IMR-90 (cell line): ENCODE measurements at regions not wholly inside any gene's neighbourhood (a gene's known extent, or its start where the extent isn't known, plus 50 kb on each side); places are given as distances from the start of the nearest gene placed in this dataset.

Source experiments
- ATAC-seq: fragments of 200-7000 bp; cut with Tn5 transposase; 2 replicates; pipeline ENCODE4 v1.9.1; 2020; ENCODE audit warnings: low read depth, mild to moderate bottlenecking, moderate library complexity
- BruUV-seq: library from RNA; stranded (reverse); fragments of 400-500 nt; replicated peaks from 2 replicates; lab custom pipeline; 2021; lab: Mats Ljungman, UMichigan
- CTCF ChIA-PET: fragments of 300-600 bp; formaldehyde crosslinking; extraction: SDS; loops from one replicate; lab custom pipeline; 2021; ENCODE audit warnings: antibody characterized with exemption; lab: Yijun Ruan, JAX
- POLR2A ChIA-PET: fragments of 300-600 bp; sonication (Branson Sonifier 250); formaldehyde crosslinking; loops from one replicate; lab custom pipeline; 2022; ENCODE audit warnings: antibody characterized with exemption; ENCODE audit not compliant: unreplicated experiment; lab: Charles Lee
- DNase-seq: peaks from one replicate; pipeline ENCODE4 v3.0.0; 2013
- H2AFZ ChIP-seq: replicated peaks from 2 replicates; pipeline ENCODE3; 2013; ENCODE audit warnings: low read length, mild to moderate bottlenecking; ENCODE audit not compliant: poor library complexity
- H2AK5ac ChIP-seq: 2 replicates; pipeline ENCODE4 v1.6.1; 2013; ENCODE audit warnings: low read depth, low read length, inconsistent platforms
- H2AK9ac ChIP-seq: replicated peaks from 2 replicates; pipeline ENCODE3; 2013; ENCODE audit warnings: mild to moderate bottlenecking, low read depth, low read length, moderate library complexity; ENCODE audit not compliant: poor library complexity
- H2BK120ac ChIP-seq: 2 replicates; pipeline ENCODE4 v1.6.1; 2013; ENCODE audit warnings: low read depth, low read length, inconsistent platforms
- H2BK15ac ChIP-seq: 3 replicates; pipeline ENCODE4 v1.6.1; 2013; ENCODE audit warnings: low read depth, low read length, inconsistent platforms
- H2BK20ac ChIP-seq: 2 replicates; pipeline ENCODE4 v1.6.1; 2013; ENCODE audit warnings: low read depth, mild to moderate bottlenecking, inconsistent platforms, low read length, moderate library complexity
- H2BK5ac ChIP-seq: 2 replicates; pipeline ENCODE4 v1.6.1; 2013; ENCODE audit warnings: mild to moderate bottlenecking, low read depth, low read length, inconsistent platforms; ENCODE audit not compliant: poor library complexity, severe bottlenecking
- H3K14ac ChIP-seq: replicated peaks from 2 replicates; pipeline ENCODE4 v1.6.1; 2013; ENCODE audit warnings: low read depth, low read length, inconsistent platforms
- H3K18ac ChIP-seq: 2 replicates; pipeline ENCODE4 v1.6.1; 2013; ENCODE audit warnings: low read depth, low read length, control low read depth
- H3K23ac ChIP-seq: 2 replicates; pipeline ENCODE4 v1.6.1; 2013; ENCODE audit warnings: low read depth, low read length, inconsistent platforms
- H3K27ac ChIP-seq: 2 replicates; pipeline ENCODE4 v1.5.1; 2013; ENCODE audit warnings: mild to moderate bottlenecking, control low read depth, low read length; ENCODE audit not compliant: insufficient read depth
- H3K27me3 ChIP-seq: 2 replicates; pipeline ENCODE4 v1.6.1; 2013; ENCODE audit warnings: low read length; ENCODE audit not compliant: control insufficient read depth, insufficient read depth
- H3K36me3 ChIP-seq: 2 replicates; pipeline ENCODE4 v1.6.1; 2013; ENCODE audit warnings: low read length, mixed read lengths; ENCODE audit not compliant: control insufficient read depth, insufficient read depth
- H3K4ac ChIP-seq: 2 replicates; pipeline ENCODE4 v1.6.1; 2013; ENCODE audit warnings: low read depth, low read length, inconsistent platforms
- H3K4me1 ChIP-seq: 2 replicates; pipeline ENCODE4 v1.6.1; 2013; ENCODE audit warnings: low read length, mixed read lengths; ENCODE audit not compliant: control insufficient read depth, insufficient read depth
- H3K4me2 ChIP-seq: 2 replicates; pipeline ENCODE4 v1.6.1; 2013; ENCODE audit warnings: low read depth, mild to moderate bottlenecking, control low read depth, low read length, moderate library complexity
- H3K4me3 ChIP-seq: 2 replicates; pipeline ENCODE4 v1.5.1; 2013; ENCODE audit warnings: low read depth, mild to moderate bottlenecking, control low read depth, low read length, moderate library complexity; ENCODE audit not compliant: insufficient read depth
- H3K56ac ChIP-seq: 2 replicates; pipeline ENCODE4 v1.6.1; 2013; ENCODE audit warnings: low read length, inconsistent platforms; ENCODE audit not compliant: insufficient read depth; ENCODE audit errors: extremely low read depth
- H3K79me1 ChIP-seq, 2 experiments: 2 replicates each; pipeline ENCODE4 v1.6.1; 2013; ENCODE audit warnings: low read length in 2 of 2, inconsistent platforms in 1 of 2, low read depth in 1 of 2
- H3K9ac ChIP-seq: 2 replicates; pipeline ENCODE4 v1.6.1; 2013; ENCODE audit warnings: low read depth, low read length, control low read depth
- H3K9me1 ChIP-seq: 2 replicates; pipeline ENCODE4 v1.6.1; 2013; ENCODE audit warnings: low read length, inconsistent platforms; ENCODE audit not compliant: insufficient read depth
- H3K9me3 ChIP-seq: 2 replicates; pipeline ENCODE4 v1.6.1; 2013; ENCODE audit warnings: low read length; ENCODE audit not compliant: control insufficient read depth, insufficient read depth
- H4K20me1 ChIP-seq: 2 replicates; pipeline ENCODE4 v1.6.1; 2013; ENCODE audit warnings: low read length, inconsistent platforms; ENCODE audit not compliant: insufficient read depth
- H4K5ac ChIP-seq: 2 replicates; pipeline ENCODE4 v1.6.1; 2013; ENCODE audit warnings: mild to moderate bottlenecking, low read depth, low read length, control low read depth
- H4K8ac ChIP-seq, 2 experiments: 2 replicates each; pipeline ENCODE4 v1.6.1; 2013; ENCODE audit warnings: low read depth in 2 of 2, low read length in 2 of 2, control low read depth in 1 of 2, inconsistent platforms in 1 of 2
- H4K91ac ChIP-seq: 2 replicates; pipeline ENCODE4 v1.6.1; 2013; ENCODE audit warnings: low read depth, low read length, inconsistent platforms; ENCODE audit not compliant: insufficient read depth
- BHLHE40 ChIP-seq: fragments of 150-350 bp; IDR thresholded peaks from 2 replicates; pipeline ENCODE4 v1.6.1; 2016; ENCODE audit warnings: mild to moderate bottlenecking, low read depth, low read length
- CEBPB ChIP-seq: IDR thresholded peaks from 2 replicates; pipeline ENCODE4 v1.6.1; 2012; ENCODE audit warnings: low read depth, low read length, improper control_type of control experiment
- CHD1 ChIP-seq: IDR thresholded peaks from 2 replicates; pipeline ENCODE4 v1.6.1; 2012; ENCODE audit warnings: low read depth, low read length, improper control_type of control experiment
- CTCF ChIP-seq: conservative IDR thresholded peaks from 2 replicates; pipeline ENCODE4 v1.5.1; 2012; ENCODE audit warnings: mild to moderate bottlenecking, low read depth, low read length, improper control_type of control experiment
- ELK1 ChIP-seq: fragments of 150-350 bp; IDR thresholded peaks from 2 replicates; pipeline ENCODE4 v1.6.1; 2016; ENCODE audit warnings: low read depth, mild to moderate bottlenecking, low read length, moderate library complexity, borderline replicate concordance
- FOS ChIP-seq: fragments of 150-350 bp; IDR thresholded peaks from 2 replicates; pipeline ENCODE4 v1.6.1; 2016; ENCODE audit warnings: low read depth, low read length
- MAFK ChIP-seq: IDR thresholded peaks from 2 replicates; pipeline ENCODE4 v1.6.1; 2012; ENCODE audit warnings: low read depth, low read length, improper control_type of control experiment
- MXI1 ChIP-seq: IDR thresholded peaks from 2 replicates; pipeline ENCODE4 v1.6.1; 2012; ENCODE audit warnings: low read depth, mild to moderate bottlenecking, low read length, moderate library complexity, borderline replicate concordance
- NFE2L2 ChIP-seq: fragments of 150-350 bp; IDR thresholded peaks from 2 replicates; pipeline ENCODE4 v1.6.1; 2016; ENCODE audit warnings: low read depth, mild to moderate bottlenecking, low read length
- RAD21 ChIP-seq: IDR thresholded peaks from 2 replicates; pipeline ENCODE4 v1.6.1; 2012; ENCODE audit warnings: low read length, improper control_type of control experiment
- RCOR1 ChIP-seq: IDR thresholded peaks from 2 replicates; pipeline ENCODE4 v1.6.1; 2012; ENCODE audit warnings: mild to moderate bottlenecking, low read length, improper control_type of control experiment; ENCODE audit not compliant: insufficient replicate concordance
- SMC3 ChIP-seq: fragments of 150-350 bp; IDR thresholded peaks from 2 replicates; pipeline ENCODE4 v1.6.1; 2016; ENCODE audit warnings: low read depth, mild to moderate bottlenecking, antibody characterized with exemption, low read length, moderate library complexity
- WGBS, 2 experiments: methylation state at CpG; one replicate each; pipeline versions ENCODE4 v1.1.5 to v1.1.7; 2013; ENCODE audit warnings: missing lambda C conversion rate in 2 of 2; ENCODE audit not compliant: insufficient read length in 1 of 2; ENCODE audit errors: extremely low coverage in 2 of 2; 5-methylcytosine and 5-hydroxymethylcytosine counted together
- dilution Hi-C: fragments of 300-500 bp; cut with HindIII; formaldehyde crosslinking; loops from one replicate; pipeline ENCODE4 v1.14.3; 2018; ENCODE audit warnings: low sequenced_read_pairs; ENCODE audit not compliant: unreplicated experiment
- in situ Hi-C: fragments of 300-500 bp; cut with MboI; formaldehyde crosslinking; loops from 3 replicates; pipeline ENCODE4 v1.14.3; 2019; ENCODE audit warnings: low sequenced_read_pairs, inconsistent platforms, mixed read lengths
- intact Hi-C: fragments of 100-400 bp; cut with micrococcal nuclease; formaldehyde crosslinking; loops from 2 replicates; pipeline ENCODE4 v1.10.0; 2022

- Histone ChIP-seq H3K14ac (no peak overlapping the region), H4K8ac (no peak overlapping the region), H3K27me3 (no peaks in the 10 kb centered on the region), H3K27ac (no peak overlapping the region), H3K4ac (no peak overlapping the region), H2AK9ac (no peak overlapping the region), H3K56ac (no peak overlapping the region), H3K18ac (no peak overlapping the region), H3K9me3 (no peaks in the 10 kb centered on the region), H3K23ac (no peak overlapping the region), H4K20me1 (no peaks in the 10 kb centered on the region), H2BK15ac (no peak overlapping the region), H3K9me1 (no peaks in the 10 kb centered on the region), H3K9ac (no peak overlapping the region), H3K36me3 (no peaks in the 10 kb centered on the region), H2BK120ac (no peak overlapping the region), H2BK20ac (no peak overlapping the region), H4K5ac (no peak overlapping the region), H3K4me2 (no peak overlapping the region), H2AFZ (no peak overlapping the region), H4K91ac (no peak overlapping the region), H3K4me3 (no peak overlapping the region), H2AK5ac (no peak overlapping the region), H2BK5ac (no peak overlapping the region), H3K79me1 (no peaks in the 10 kb centered on the region), H3K4me1 (no peaks in the 10 kb centered on the region)
- intact Hi-C loops: no loop called here
- POLR2A ChIA-PET: no interaction called here
- dilution Hi-C loops: no loop called here
- no peak for TF ChIP-seq RAD21
- no peak for TF ChIP-seq BHLHE40
- no peak for TF ChIP-seq CEBPB
- TF ChIP-seq CHD1: no peak
- TF ChIP-seq ELK1: no peak
- no peak for TF ChIP-seq RCOR1
- TF ChIP-seq FOS: no peak
- no peak for TF ChIP-seq NFE2L2
- no peak for TF ChIP-seq MXI1
- TF ChIP-seq SMC3: no peak
- no peak for TF ChIP-seq MAFK
- TF ChIP-seq CTCF: no peak
- no TSS peak for BruUV-seq
- CTCF ChIA-PET: no interaction called here
- in situ Hi-C loops: no loop called here
- ATAC-seq: no peak
- DNase-seq: no peak
- 0% methylated on average over 1 of the region's 2 CpGs; no CpG with 5 or more reads in 1 of the 2 experiments for WGBS, 2 experiments
Measured at GRCh38 chrX:82442281-82442680, 1065.8 kb upstream of the POU3F4 start.
